Esophagus squamous epithelium (tissue), 4 donors: ENCODE measurements at regions not wholly inside any gene's neighbourhood (a gene's known extent, or its start where the extent isn't known, plus 50 kb on each side); places are given as distances from the start of the nearest gene placed in this dataset.

Experiments
- POLR2A ChIP-seq, 4 donors: fragments of 450-650 bp; IDR thresholded peaks; one replicate each; pipeline ENCODE4 v1.6.1; 2017; ENCODE audit warnings: antibody characterized with exemption in 4 of 4, mild to moderate bottlenecking in 4 of 4, moderate library complexity in 3 of 4
- TF ChIP-seq, protein P1 (sequence below), 6 experiments: fragments of 450-650 bp in 4 of 6; fragments of 200-600 bp in 2 of 6; sonication (generic) in 2 of 6; IDR thresholded peaks; one replicate each; pipeline ENCODE4 v1.5.1; 2016 to 2019; ENCODE audit warnings: antibody characterized with exemption in 6 of 6, mild to moderate bottlenecking in 4 of 6, moderate library complexity in 4 of 6

DNA sequence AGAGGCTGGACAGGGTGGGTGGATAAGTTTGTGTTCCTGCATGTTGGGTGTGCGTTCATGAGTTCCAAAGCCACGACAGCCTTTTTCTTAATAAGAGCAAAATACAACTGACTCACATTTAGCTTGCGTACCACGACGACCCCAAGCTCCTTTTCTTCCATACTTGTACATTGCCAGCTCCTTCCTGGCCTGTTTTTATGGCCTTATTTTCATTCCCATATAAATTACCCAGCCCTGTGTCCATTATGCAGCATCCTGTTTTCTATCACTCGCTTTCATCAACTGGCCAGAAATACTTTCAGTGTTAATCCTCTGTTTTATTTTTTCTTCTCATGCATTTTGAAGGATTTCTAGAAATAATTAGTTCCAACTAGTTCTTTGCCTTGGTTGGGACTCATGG, 499.1 kb downstream of the FOXO1 start:
- TF ChIP-seq, protein P1, sequence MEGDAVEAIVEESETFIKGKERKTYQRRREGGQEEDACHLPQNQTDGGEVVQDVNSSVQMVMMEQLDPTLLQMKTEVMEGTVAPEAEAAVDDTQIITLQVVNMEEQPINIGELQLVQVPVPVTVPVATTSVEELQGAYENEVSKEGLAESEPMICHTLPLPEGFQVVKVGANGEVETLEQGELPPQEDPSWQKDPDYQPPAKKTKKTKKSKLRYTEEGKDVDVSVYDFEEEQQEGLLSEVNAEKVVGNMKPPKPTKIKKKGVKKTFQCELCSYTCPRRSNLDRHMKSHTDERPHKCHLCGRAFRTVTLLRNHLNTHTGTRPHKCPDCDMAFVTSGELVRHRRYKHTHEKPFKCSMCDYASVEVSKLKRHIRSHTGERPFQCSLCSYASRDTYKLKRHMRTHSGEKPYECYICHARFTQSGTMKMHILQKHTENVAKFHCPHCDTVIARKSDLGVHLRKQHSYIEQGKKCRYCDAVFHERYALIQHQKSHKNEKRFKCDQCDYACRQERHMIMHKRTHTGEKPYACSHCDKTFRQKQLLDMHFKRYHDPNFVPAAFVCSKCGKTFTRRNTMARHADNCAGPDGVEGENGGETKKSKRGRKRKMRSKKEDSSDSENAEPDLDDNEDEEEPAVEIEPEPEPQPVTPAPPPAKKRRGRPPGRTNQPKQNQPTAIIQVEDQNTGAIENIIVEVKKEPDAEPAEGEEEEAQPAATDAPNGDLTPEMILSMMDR (IDR thresholded peaks at IDR 0.05): no peak
- TF ChIP-seq POLR2A (IDR thresholded peaks at IDR 0.05): no peak
